ENCODE measurements at regions not wholly inside any gene's neighbourhood (a gene's known extent, or its start where the extent isn't known, plus 50 kb on each side); places are given as distances from the start of the nearest gene placed in this dataset.
"Not testable (repeated sequence)": the region's sequence is repeated elsewhere in the genome, so short reads cannot be mapped to it uniquely, and the experiment has no call there.

- no peaks in the 10 kb centered on the region for H3K27me3 ChIP-seq
- peaks cover 0 to 3% (median 0%) of the 10 kb centered on the region in 4 donors for H3K9me3 ChIP-seq
- whole genome bisulfite sequencing, 2 donors = 43 to 44% methylated on average over 1 of the region's 1 CpG
- ATAC-seq (ENCODE audit: low FRiP score in 2 of 2) (no peak), DNase-seq (no peak)
- TF ChIP-seq CTCF (IDR thresholded peaks at IDR 0.05) = no peak
- TF ChIP-seq POLR2A (IDR thresholded peaks at IDR 0.05) = no peak
- H3K27ac ChIP-seq = no peak overlapping the region
- no peaks in the 10 kb centered on the region for H3K36me3 ChIP-seq
- no peak overlapping the region for H3K4me3 ChIP-seq
- H3K4me1 ChIP-seq = no peaks in the 10 kb centered on the region
These were observed 1006.9 kb downstream of the PCDH7 start for GRCh38 chr4:31727030-31727429.

- 85 to 87% methylated on average over 3 of the region's 3 CpGs for WGBS, 2 donors
- TF ChIP-seq EP300 (IDR thresholded peaks at IDR 0.05) (no peak), POLR2AphosphoS5 (IDR thresholded peaks at IDR 0.05) (no peak), POLR2A (IDR thresholded peaks at IDR 0.05) (no peak), CTCF (IDR thresholded peaks at IDR 0.05) (no peak)
- ATAC-seq (ENCODE audit: low FRiP score in 2 of 2) = no peak
- Histone ChIP-seq H3K9me3 (no peaks in the 10 kb centered on the region), H3K36me3 (no peaks in the 10 kb centered on the region), H3K4me1 (no peaks in the 10 kb centered on the region), H3K27ac (no peak overlapping the region), H3K4me3 (no peak overlapping the region), H3K27me3 (no peaks in the 10 kb centered on the region)
- DNase-seq = no peak
These were observed 1014.8 kb downstream of the PCDH7 start for GRCh38 chr4:31735004-31735403.

GRCh38 chr4:31737419-31737818 lies 1017.2 kb downstream of the PCDH7 start:
- DNase-seq = no peak
- Histone ChIP-seq H3K27me3 (no peaks in the 10 kb centered on the region), H3K36me3 (no peaks in the 10 kb centered on the region), H3K9me3 (no peaks in the 10 kb centered on the region), H3K27ac (no peak overlapping the region), H3K4me1 (no peaks in the 10 kb centered on the region), H3K4me3 (no peak overlapping the region)
- peak in 1 of 2 donors; percentile 56 for ATAC-seq (ENCODE audit: low FRiP score in 2 of 2)
- WGBS, 2 donors = 36 to 49% methylated on average over 3 of the region's 3 CpGs
- no peak for TF ChIP-seq POLR2AphosphoS5 (IDR thresholded peaks at IDR 0.05)
- TF ChIP-seq EP300 (IDR thresholded peaks at IDR 0.05) = no peak
- TF ChIP-seq CTCF (IDR thresholded peaks at IDR 0.05) = no peak

- TF ChIP-seq EP300 (IDR thresholded peaks at IDR 0.05) (no peak), CTCF (IDR thresholded peaks at IDR 0.05) (no peak), POLR2AphosphoS5 (IDR thresholded peaks at IDR 0.05) (no peak), POLR2A (IDR thresholded peaks at IDR 0.05) (no peak)
These were observed 1021.2 kb downstream of the PCDH7 start for GRCh38 chr4:31741326-31741725.

GRCh38 chr4:31748382-31748781 lies 1028.2 kb downstream of the PCDH7 start:
- Histone ChIP-seq H3K27me3 (no peaks in the 10 kb centered on the region), H3K9me3 (no peaks in the 10 kb centered on the region), H3K27ac (no peak overlapping the region), H3K36me3 (no peaks in the 10 kb centered on the region), H3K4me3 (no peak overlapping the region), H3K4me1 (no peaks in the 10 kb centered on the region)
- 86 to 87% methylated on average over 2 to 3 of the region's 3 CpGs for WGBS, 2 donors
- DNase-seq = peak in 1 of 2 donors; percentile 41
- ATAC-seq (ENCODE audit: low FRiP score in 2 of 2) = no peak
- TF ChIP-seq POLR2A (IDR thresholded peaks at IDR 0.05) (no peak), POLR2AphosphoS5 (IDR thresholded peaks at IDR 0.05) (no peak), EP300 (IDR thresholded peaks at IDR 0.05) (no peak), CTCF (IDR thresholded peaks at IDR 0.05) (no peak)

More at GRCh38 chr4:31741326-31741725, 1021.2 kb downstream of the PCDH7 start:
- DNase-seq (no peak), ATAC-seq (ENCODE audit: low FRiP score in 2 of 2) (no peak)
- H3K27me3 ChIP-seq = no peaks in the 10 kb centered on the region
- H3K36me3 ChIP-seq = no peaks in the 10 kb centered on the region
- H3K27ac ChIP-seq = no peak overlapping the region
- H3K9me3 ChIP-seq = no peaks in the 10 kb centered on the region
- no peaks in the 10 kb centered on the region for H3K4me1 ChIP-seq
- no peak overlapping the region for H3K4me3 ChIP-seq

- H3K4me1 ChIP-seq; H3K27ac ChIP-seq; ATAC-seq (ENCODE audit: low FRiP score in 2 of 2); H3K27me3 ChIP-seq; H3K9me3 ChIP-seq; H3K36me3 ChIP-seq; DNase-seq; H3K4me3 ChIP-seq: not testable (repeated sequence)
- WGBS, 2 donors = 93 to 100% methylated on average over 2 of the region's 2 CpGs
These were observed 1030.4 kb downstream of the PCDH7 start for GRCh38 chr4:31750581-31750980.
